ENCODE measurements at regions not wholly inside any gene's neighbourhood (a gene's known extent, or its start where the extent isn't known, plus 50 kb on each side); places are given as distances from the start of the nearest gene placed in this dataset.

DNA sequence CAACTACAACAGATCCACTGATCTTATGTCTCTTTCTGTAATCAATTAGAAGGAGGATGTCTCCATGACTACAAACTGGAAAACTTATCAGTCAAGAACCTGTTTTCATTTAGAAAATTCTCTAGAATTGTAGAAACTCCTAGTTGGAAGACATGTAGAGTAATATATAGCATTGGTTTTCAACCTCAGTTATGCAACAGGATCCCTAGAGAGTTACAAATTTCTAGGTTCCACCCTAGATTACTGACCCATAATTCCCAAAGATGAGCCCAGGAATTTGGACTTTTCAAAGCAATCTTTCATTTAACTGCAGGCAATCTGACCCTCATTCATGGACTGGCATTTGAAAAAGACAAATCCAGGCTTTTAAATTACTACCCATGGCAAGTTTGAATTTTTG, 116.9 kb upstream of the RAP2B start:
- TF ChIP-seq, protein P1, sequence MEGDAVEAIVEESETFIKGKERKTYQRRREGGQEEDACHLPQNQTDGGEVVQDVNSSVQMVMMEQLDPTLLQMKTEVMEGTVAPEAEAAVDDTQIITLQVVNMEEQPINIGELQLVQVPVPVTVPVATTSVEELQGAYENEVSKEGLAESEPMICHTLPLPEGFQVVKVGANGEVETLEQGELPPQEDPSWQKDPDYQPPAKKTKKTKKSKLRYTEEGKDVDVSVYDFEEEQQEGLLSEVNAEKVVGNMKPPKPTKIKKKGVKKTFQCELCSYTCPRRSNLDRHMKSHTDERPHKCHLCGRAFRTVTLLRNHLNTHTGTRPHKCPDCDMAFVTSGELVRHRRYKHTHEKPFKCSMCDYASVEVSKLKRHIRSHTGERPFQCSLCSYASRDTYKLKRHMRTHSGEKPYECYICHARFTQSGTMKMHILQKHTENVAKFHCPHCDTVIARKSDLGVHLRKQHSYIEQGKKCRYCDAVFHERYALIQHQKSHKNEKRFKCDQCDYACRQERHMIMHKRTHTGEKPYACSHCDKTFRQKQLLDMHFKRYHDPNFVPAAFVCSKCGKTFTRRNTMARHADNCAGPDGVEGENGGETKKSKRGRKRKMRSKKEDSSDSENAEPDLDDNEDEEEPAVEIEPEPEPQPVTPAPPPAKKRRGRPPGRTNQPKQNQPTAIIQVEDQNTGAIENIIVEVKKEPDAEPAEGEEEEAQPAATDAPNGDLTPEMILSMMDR (IDR thresholded peaks at IDR 0.05), result no peak
- TF ChIP-seq EZH2 (IDR thresholded peaks at IDR 0.05; ENCODE audit: borderline replicate concordance, insufficient read depth, low read depth, low read length, poor library complexity, severe bottlenecking), result no peak
